DND-41 (cell line): ENCODE measurements at regions not wholly inside any gene's neighbourhood (a gene's known extent, or its start where the extent isn't known, plus 50 kb on each side); places are given as distances from the start of the nearest gene placed in this dataset.

Experiments
- CTCF ChIP-seq: IDR thresholded peaks from 2 replicates; pipeline ENCODE4 v1.5.1; 2012; ENCODE audit warnings: borderline replicate concordance, low read length, moderate library complexity, mild to moderate bottlenecking; ENCODE audit not compliant: poor library complexity, severe bottlenecking; ENCODE audit errors: extremely low read depth
- EZH2 ChIP-seq: IDR thresholded peaks from 3 replicates; pipeline ENCODE4 v1.6.1; 2012; ENCODE audit warnings: borderline replicate concordance, low read depth, mild to moderate bottlenecking, moderate library complexity, low read length, inconsistent platforms; ENCODE audit not compliant: severe bottlenecking

- TF ChIP-seq CTCF (no peak), EZH2 (no peak)
These were observed 1961.9 kb upstream of the ADGRL3 start for GRCh38 chr4:59238212-59238611.
